H54 (cell line): ENCODE measurements at regions not wholly inside any gene's neighbourhood (a gene's known extent, or its start where the extent isn't known, plus 50 kb on each side); places are given as distances from the start of the nearest gene placed in this dataset.

Experiments used
- DNase-seq: peaks from one replicate; pipeline ENCODE4 v3.0.0; 2011; ENCODE audit warnings: low spot score, mixed read lengths; ENCODE audit not compliant: insufficient read length
- FAIRE-seq: peaks from 3 replicates; lab custom pipeline; 2011; peaks lifted over from hg19 to GRCh38; lab: Jason Lieb, UNC
- POLR2A ChIP-seq: IDR thresholded peaks from 2 replicates; pipeline ENCODE4 v1.6.1; 2011; ENCODE audit warnings: low read depth, mild to moderate bottlenecking, low read length

DNA sequence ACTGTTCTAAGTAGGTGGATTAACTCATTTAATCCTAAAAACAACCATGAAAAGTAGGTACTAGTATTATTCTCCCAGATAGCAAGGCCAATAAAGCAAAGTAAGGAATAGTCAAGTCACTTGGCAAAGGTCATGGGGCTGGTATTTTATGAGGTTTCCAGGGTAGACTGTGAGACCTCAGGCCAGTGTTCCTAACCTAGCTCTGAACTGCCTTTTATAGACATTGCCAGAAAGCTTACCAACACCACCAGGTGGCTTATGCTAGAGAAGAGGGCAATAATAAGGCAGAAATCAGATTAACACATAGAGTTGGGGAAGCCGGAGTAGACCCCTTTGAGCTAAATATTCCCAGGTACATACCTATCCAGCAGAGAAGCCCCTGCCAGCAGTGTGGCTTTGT is 490.9 kb upstream of the TENM4 start:
- no peak for DNase-seq
- TF ChIP-seq POLR2A, result no peak
- FAIRE-seq, result no peak

DNA sequence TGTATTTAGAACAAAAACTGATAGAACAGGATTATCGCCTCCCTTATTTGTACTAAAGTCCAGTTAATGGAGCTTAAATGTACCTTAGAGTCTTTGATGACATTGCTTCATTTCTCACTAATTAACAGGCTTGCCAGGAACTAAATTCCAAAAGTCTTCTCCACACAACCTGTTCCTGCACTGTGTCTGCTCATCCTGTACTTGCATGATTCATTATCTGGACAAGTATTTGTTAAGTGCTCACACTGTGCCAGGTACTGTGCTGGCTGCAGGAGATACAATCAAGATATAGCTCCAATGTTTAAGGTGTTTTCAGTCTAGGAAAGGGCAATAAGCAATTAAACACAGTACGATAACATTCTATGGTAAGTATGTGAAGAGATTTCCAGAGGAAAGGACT is 485.9 kb upstream of the TENM4 start:
- FAIRE-seq (no peak), DNase-seq (no peak)
- TF ChIP-seq POLR2A, result no peak

DNA sequence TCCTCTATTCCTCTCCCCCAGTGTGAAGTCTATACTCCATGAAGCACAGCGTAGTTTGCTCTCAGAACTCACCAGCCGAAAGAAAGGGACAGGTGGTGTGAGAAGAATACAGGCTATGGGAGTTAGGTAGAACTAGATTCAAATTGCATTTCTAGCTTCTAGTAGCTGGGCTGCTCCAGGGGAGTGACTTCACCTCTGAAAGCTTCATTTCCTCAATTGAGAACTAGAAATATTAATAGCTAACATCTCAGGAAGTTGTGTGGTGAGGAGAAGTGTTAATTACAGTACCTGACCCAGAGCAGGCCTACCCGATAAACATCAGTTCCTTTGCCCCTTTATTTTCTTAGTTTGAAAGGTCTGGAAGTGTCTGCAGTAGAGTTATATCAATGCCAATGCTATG is 484.7 kb upstream of the TENM4 start:
- TF ChIP-seq POLR2A, result no peak
- no peak for FAIRE-seq
- no peak for DNase-seq

DNA sequence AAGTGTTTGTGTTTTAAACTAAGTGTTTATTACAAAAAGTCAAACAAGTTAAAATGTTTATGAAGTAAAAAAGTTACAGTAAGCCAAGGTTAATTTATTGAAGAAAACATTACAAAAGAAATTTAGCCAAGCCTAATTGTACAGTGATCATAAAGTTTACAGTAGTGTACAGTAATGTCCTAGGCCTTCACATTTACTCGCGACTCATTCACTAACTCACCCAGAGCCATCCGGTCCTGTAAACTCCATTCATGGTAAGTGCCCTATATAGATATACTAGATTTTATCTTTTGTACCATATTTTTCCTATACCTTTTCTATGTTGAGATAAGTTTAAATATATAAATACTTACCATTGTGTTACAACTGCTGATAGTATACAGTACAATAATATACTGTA is 481.8 kb upstream of the TENM4 start:
- FAIRE-seq, result no peak
- DNase-seq, result no peak
- TF ChIP-seq POLR2A, result no peak

DNA sequence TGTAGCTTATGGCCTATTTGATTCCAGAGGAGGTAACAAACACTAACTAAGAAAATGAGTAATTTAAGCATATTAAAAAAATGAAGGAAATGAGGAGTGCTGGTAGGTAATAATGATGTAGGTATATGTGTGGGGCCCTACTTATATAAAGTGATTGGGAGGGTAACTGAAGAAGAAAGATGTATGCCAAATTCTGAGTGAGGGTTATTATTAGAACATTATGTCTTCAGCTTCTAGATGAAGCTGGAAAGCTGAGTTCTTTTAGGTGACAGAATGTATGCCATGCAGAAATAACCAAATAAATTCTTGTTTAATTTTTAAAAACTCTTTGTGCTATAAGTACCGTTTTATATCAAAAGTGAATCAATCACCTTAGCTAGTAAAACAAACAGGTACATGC is 479.6 kb upstream of the TENM4 start:
- FAIRE-seq (no peak), DNase-seq (no peak)
- no peak for TF ChIP-seq POLR2A

DNA sequence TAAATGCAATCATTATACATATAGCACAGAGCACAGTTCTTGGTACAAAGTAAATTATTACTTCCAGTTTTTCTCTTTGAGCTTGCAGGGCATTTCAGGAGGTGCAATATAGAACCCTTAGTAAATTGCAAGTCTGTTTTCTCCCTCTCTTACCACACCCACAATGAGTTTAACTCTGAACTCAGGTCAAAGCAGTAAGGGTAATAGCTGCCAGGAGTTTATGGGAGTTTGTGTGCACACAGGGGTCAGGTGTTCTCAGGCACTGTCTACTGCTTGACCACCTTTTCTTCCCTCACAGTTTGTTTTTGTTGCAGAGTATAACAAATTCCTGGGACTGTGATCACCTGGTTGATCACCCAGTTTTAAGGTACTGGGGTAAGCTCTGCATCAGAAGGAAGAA is 478.5 kb upstream of the TENM4 start:
- no peak for DNase-seq
- no peak for TF ChIP-seq POLR2A
- no peak for FAIRE-seq

DNA sequence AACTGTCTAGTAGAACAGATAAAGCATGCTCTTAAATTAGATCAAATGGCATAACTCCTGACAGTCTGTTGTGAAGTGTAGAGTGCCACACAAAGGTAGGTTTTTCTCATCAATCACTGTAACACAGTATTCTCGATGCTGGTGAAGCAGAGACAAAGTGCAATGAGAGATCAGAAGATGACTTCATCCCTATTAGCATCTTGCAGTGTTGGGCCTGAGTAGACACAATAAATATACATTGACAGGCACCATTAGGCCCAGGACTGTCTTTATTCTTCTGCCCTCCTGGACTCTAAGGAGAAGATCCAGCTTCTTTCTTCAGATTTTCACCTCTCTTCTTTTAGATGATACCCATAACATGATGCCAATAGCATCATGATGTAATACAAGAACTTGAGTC is 478.0 kb upstream of the TENM4 start:
- FAIRE-seq (no peak), DNase-seq (no peak)
- TF ChIP-seq POLR2A, result no peak

DNA sequence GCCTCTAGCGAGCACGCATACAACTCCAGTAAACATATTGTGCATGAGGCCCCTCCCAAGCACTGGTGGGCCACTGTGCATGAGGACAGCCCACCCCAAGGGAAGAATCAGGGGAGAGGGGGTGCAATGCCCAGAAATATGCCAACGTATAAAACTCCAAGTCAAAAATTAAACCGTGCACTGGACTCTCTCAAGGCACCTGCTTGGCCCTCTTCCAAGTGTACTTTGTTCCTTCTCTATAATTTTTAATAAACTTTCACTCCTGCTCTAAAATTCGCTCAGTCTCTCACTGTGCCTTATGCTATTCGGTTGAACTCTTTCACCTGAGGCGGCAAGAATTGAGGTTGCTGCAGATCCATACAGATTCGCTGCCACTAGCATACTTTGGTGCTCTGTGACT is 465.3 kb upstream of the TENM4 start:
- no peak for TF ChIP-seq POLR2A
- no peak for DNase-seq
- FAIRE-seq, result no peak

DNA sequence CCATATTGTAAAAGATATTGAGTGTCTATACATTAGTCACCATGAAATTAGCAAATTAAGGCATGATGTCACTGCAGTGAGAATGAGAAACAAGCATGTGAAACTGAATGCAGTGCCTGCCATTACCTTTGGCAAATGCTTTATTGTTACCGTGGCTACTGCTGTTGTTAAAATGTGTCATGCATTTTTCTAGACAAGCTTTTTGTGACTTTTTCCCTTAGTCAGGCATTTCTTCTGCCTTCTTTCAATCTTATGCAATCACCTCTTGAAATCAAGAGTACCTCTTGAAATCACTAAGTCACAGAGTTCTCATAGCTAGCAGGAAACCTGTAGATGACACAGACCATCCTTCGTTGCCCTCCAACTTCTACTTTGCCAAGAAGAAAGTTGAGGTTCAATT is 461.7 kb upstream of the TENM4 start:
- DNase-seq, result no peak
- no peak for TF ChIP-seq POLR2A
- no peak for FAIRE-seq

DNA sequence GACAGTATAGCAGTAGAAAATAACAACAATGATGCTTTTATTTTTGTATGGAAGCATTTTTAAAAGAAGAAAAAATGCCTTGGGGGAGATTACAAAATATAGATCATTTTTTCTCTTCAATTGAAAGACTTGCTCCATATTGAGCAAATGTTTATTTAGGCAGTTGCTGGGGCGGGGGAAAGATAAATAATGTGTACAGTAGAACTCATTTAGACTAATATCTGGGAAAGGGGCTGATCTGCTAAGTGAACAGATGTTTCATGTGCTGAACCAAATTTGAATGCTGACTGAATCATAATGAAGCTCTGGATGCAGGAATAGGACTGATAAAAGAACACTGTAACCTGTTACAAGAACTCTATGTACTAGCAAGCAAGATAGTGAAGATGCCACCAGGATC is 457.1 kb upstream of the TENM4 start:
- TF ChIP-seq POLR2A, result no peak
- FAIRE-seq (no peak), DNase-seq (no peak)

DNA sequence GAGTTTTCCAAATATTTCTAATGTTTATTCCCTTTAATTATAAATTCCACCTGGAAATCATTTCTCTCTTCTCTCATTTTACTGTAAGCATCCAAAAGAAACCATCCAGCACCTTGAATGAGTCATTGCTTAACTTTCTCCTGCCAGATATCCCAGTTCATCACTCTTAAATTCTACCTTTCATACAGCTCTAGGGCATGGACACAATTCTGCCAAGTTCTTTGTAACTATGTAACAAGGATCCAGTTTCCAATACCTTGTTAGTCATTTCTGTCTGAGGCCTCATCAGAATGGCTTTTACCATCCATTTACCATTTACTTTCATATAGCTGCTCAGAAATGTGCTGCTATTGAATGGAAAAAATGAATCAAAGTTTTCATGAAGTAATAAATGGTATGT is 455.4 kb upstream of the TENM4 start:
- no peak for FAIRE-seq
- no peak for TF ChIP-seq POLR2A
- no peak for DNase-seq

DNA sequence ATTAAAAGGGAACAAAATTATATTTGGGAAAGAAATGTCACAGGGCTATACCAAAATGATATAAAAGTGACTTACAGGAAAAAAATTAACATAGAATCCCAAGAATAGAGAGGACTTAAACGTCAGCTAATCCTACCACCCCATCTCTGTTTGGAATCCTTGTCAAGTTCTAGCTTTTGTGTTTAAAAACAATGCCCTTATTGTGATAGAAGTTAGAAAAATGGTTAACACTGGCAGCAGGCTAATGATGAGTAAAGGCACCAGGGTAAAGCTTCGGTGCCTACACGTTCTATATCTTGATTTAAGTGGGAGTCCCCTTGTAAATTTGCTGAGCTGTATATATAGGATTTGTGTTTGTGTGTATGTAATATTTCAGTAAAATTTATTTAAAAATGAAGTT is 453.3 kb upstream of the TENM4 start:
- no peak for TF ChIP-seq POLR2A
- DNase-seq, result no peak
- FAIRE-seq, result no peak

DNA sequence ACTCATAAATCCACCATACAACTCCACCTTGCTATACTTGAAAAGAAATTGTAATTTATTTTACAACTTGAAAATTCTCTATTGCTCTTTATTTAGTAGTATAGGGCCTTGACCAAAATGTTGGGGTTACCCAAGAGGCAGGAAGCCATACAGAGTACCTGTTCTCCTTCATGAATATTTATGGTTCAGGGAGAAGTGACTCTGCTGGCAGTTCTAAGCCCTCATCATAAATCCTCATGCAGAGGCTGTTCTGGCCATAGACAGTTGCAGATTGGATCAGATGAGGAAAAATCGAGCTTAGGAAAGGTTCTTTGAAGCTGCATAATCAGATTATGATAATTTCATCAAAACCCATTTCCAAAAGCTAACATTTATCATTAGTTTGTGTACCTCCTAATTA is 449.4 kb upstream of the TENM4 start:
- no peak for TF ChIP-seq POLR2A
- DNase-seq (no peak), FAIRE-seq (no peak)

DNA sequence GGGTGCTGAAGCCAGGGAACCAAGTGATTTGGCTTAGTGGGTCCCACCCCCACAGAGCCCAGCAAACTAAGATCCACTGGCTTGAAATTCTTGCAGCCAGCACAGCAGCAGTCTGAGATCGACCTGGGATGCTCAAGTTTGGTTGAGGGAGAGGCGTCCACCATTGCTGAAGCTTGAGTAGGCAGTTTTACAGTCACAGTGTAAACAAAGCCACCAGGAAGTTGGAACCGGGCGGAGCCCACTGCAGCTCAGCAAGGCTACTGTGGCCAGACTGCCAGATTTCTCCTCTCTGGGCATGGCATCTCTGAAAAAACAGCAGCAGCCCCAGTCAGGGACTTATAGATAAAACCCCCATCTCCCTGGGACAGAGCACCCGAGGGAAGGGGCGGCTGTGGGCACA is 424.1 kb upstream of the TENM4 start:
- FAIRE-seq, result no peak

DNA sequence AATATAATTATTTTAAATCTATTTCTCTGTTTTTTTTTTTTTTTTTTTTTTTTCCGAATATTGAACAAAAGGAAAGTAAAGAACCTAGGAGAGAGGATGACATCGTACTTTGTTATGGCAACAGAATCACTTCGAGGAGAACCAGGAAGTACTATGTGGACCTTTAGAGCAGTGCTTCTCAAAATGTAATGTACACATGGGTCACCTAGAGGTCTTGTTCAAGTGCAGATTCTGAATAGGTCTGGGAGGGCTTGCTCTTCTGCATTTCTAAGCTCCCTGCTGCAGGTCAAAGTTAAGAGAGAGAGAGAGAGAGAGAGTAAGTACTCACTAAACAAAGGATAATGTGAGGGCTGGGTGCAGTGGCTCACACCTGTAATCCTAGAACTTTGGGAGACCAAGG is 419.5 kb upstream of the TENM4 start:
- no peak for TF ChIP-seq POLR2A
- FAIRE-seq (no peak), DNase-seq (no peak)

More for the DNA sequence above, 424.1 kb upstream of the TENM4 start:
- TF ChIP-seq POLR2A, result no peak
- no peak for DNase-seq

DNA sequence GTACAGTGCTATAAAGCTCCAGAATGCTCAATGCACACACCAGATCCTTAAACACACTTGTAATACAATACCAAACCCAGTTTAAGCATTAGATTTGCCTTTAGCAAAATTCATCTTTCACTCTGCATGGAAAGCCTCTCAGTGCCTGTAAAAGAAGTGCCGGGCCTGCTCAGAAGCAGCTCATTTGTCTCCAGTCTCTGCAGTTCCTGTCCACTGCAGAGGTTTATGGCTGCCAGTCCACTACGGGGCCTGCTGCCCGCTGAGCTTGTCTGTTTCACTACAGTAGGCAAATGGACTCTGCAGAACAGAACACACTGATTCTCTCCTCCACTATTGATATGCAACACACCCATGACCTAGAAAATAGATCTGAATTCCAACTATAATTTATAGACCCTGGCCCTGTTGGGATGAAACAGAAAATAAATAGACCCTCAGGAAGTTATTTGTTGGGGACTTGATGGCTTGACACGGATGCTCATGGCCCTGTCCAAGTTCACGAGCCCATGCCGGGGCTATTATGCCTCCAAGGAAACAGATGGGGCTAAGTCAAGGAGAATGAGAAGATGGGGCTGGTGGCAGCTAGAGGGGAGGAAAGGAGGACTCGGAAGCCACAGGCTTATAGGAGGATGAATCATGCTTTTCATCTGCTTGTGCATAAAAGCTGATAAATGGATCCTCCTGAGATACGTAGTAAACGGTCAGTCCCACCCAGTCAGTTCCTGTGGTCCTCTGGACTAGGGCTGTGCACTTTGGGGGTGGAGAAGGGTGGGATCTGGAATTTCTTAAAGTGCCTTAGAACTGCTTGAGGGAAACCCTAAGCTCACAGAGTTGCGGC is 416.8 kb upstream of the TENM4 start:
- FAIRE-seq (no peak), DNase-seq (no peak)
- TF ChIP-seq POLR2A, result no peak
